Activated naive CD8-positive, alpha-beta T cell (primary cell): ENCODE measurements at regions not wholly inside any gene's neighbourhood (a gene's known extent, or its start where the extent isn't known, plus 50 kb on each side); places are given as distances from the start of the nearest gene placed in this dataset.

Experiments used
- H3K27ac Mint-ChIP-seq: one replicate; pipeline ENCODE4 v1.8.0; 2021; ENCODE audit warnings: mixed read lengths
- H3K27me3 Mint-ChIP-seq: one replicate; pipeline ENCODE4 v1.8.0; 2021; ENCODE audit warnings: mixed read lengths
- H3K36me3 Mint-ChIP-seq: one replicate; pipeline ENCODE4 v1.8.0; 2021; ENCODE audit warnings: mixed read lengths
- H3K4me1 Mint-ChIP-seq: one replicate; pipeline ENCODE4 v1.8.0; 2021; ENCODE audit warnings: low read depth, mixed read lengths
- H3K4me3 Mint-ChIP-seq: one replicate; pipeline ENCODE4 v1.8.0; 2021; ENCODE audit warnings: mild to moderate bottlenecking, mixed read lengths
- H3K9me3 Mint-ChIP-seq: one replicate; pipeline ENCODE4 v1.8.0; 2021; ENCODE audit warnings: low read depth, mixed read lengths

- Mint-ChIP-seq H3K27ac (no peak overlapping the region), H3K27me3 (peaks cover 19% of the 10 kb centered on the region), H3K36me3 (no peaks in the 10 kb centered on the region), H3K9me3 (no peaks in the 10 kb centered on the region), H3K4me1 (no peaks in the 10 kb centered on the region), H3K4me3 (no peak overlapping the region)
Measured at GRCh38 chr10:123585477-123586445, 80.4 kb upstream of the GPR26 start.

- Mint-ChIP-seq H3K36me3 (no peaks in the 10 kb centered on the region), H3K4me1 (no peaks in the 10 kb centered on the region), H3K4me3 (no peak overlapping the region), H3K27me3 (peaks cover 19% of the 10 kb centered on the region), H3K27ac (no peak overlapping the region), H3K9me3 (no peaks in the 10 kb centered on the region)
Measured at GRCh38 chr10:123587110-123587509, 79.0 kb upstream of the GPR26 start.

- Mint-ChIP-seq H3K36me3 (no peaks in the 10 kb centered on the region), H3K9me3 (no peaks in the 10 kb centered on the region), H3K4me3 (no peak overlapping the region), H3K27ac (no peak overlapping the region), H3K4me1 (no peaks in the 10 kb centered on the region), H3K27me3 (peaks cover 11% of the 10 kb centered on the region)
Measured at GRCh38 chr10:123588386-123588914, 77.7 kb upstream of the GPR26 start.

- H3K4me3 Mint-ChIP-seq = no peak overlapping the region
- H3K36me3 Mint-ChIP-seq = no peaks in the 10 kb centered on the region
- peaks cover 4% of the 10 kb centered on the region for H3K27me3 Mint-ChIP-seq
- no peak overlapping the region for H3K27ac Mint-ChIP-seq
- no peaks in the 10 kb centered on the region for H3K9me3 Mint-ChIP-seq
- no peaks in the 10 kb centered on the region for H3K4me1 Mint-ChIP-seq
Measured at GRCh38 chr10:123595661-123596060, 70.5 kb upstream of the GPR26 start.

- Mint-ChIP-seq H3K27me3 (peaks cover 3% of the 10 kb centered on the region), H3K4me3 (no peak overlapping the region), H3K27ac (no peak overlapping the region), H3K36me3 (no peaks in the 10 kb centered on the region), H3K9me3 (peaks cover 9% of the 10 kb centered on the region), H3K4me1 (no peaks in the 10 kb centered on the region)
Measured at GRCh38 chr10:123597676-123598075, 68.5 kb upstream of the GPR26 start.

- H3K4me3 Mint-ChIP-seq = no peak overlapping the region
- H3K36me3 Mint-ChIP-seq = no peaks in the 10 kb centered on the region
- H3K27ac Mint-ChIP-seq = no peak overlapping the region
- no peaks in the 10 kb centered on the region for H3K4me1 Mint-ChIP-seq
- H3K9me3 Mint-ChIP-seq = peaks cover 9% of the 10 kb centered on the region
- peaks cover 11% of the 10 kb centered on the region for H3K27me3 Mint-ChIP-seq
Measured at GRCh38 chr10:123599366-123599849, 66.7 kb upstream of the GPR26 start.

GRCh38 chr10:123600177-123600576 is 66.0 kb upstream of the GPR26 start:
- Mint-ChIP-seq H3K4me1 (no peaks in the 10 kb centered on the region), H3K36me3 (no peaks in the 10 kb centered on the region), H3K27ac (no peak overlapping the region), H3K9me3 (peaks cover 9% of the 10 kb centered on the region), H3K4me3 (no peak overlapping the region), H3K27me3 (peaks cover 13% of the 10 kb centered on the region)

- H3K4me3 Mint-ChIP-seq = no peak overlapping the region
- peaks cover 27% of the 10 kb centered on the region for H3K27me3 Mint-ChIP-seq
- no peaks in the 10 kb centered on the region for H3K4me1 Mint-ChIP-seq
- H3K27ac Mint-ChIP-seq = no peak overlapping the region
- peaks cover 9% of the 10 kb centered on the region for H3K9me3 Mint-ChIP-seq
- no peaks in the 10 kb centered on the region for H3K36me3 Mint-ChIP-seq
Measured at GRCh38 chr10:123603130-123603529, 63.0 kb upstream of the GPR26 start.

- peaks cover 9% of the 10 kb centered on the region for H3K9me3 Mint-ChIP-seq
- H3K27me3 Mint-ChIP-seq = peaks cover 27% of the 10 kb centered on the region
- H3K36me3 Mint-ChIP-seq = no peaks in the 10 kb centered on the region
- no peak overlapping the region for H3K27ac Mint-ChIP-seq
- no peak overlapping the region for H3K4me3 Mint-ChIP-seq
- no peaks in the 10 kb centered on the region for H3K4me1 Mint-ChIP-seq
Measured at GRCh38 chr10:123604506-123604905, 61.6 kb upstream of the GPR26 start.

- peaks cover 9% of the 10 kb centered on the region for H3K9me3 Mint-ChIP-seq
- H3K4me1 Mint-ChIP-seq = no peaks in the 10 kb centered on the region
- no peak overlapping the region for H3K4me3 Mint-ChIP-seq
- peaks cover 27% of the 10 kb centered on the region for H3K27me3 Mint-ChIP-seq
- no peaks in the 10 kb centered on the region for H3K36me3 Mint-ChIP-seq
- no peak overlapping the region for H3K27ac Mint-ChIP-seq
Measured at GRCh38 chr10:123606006-123606405, 60.1 kb upstream of the GPR26 start.

- Mint-ChIP-seq H3K27ac (no peak overlapping the region), H3K4me1 (no peaks in the 10 kb centered on the region), H3K27me3 (peaks cover 27% of the 10 kb centered on the region), H3K4me3 (no peak overlapping the region), H3K36me3 (no peaks in the 10 kb centered on the region), H3K9me3 (no peaks in the 10 kb centered on the region)
Measured at GRCh38 chr10:123606955-123607354, 59.2 kb upstream of the GPR26 start.

GRCh38 chr10:123607386-123607785 is 58.8 kb upstream of the GPR26 start:
- Mint-ChIP-seq H3K36me3 (no peaks in the 10 kb centered on the region), H3K27ac (no peak overlapping the region), H3K4me1 (no peaks in the 10 kb centered on the region), H3K9me3 (no peaks in the 10 kb centered on the region), H3K4me3 (no peak overlapping the region), H3K27me3 (peaks cover 27% of the 10 kb centered on the region)

- peaks cover 25% of the 10 kb centered on the region for H3K27me3 Mint-ChIP-seq
Measured at GRCh38 chr10:123608047-123608446, 58.1 kb upstream of the GPR26 start.

GRCh38 chr10:123611243-123611642 is 54.9 kb upstream of the GPR26 start:
- Mint-ChIP-seq H3K4me3 (no peak overlapping the region), H3K27me3 (peaks cover 11% of the 10 kb centered on the region), H3K9me3 (no peaks in the 10 kb centered on the region), H3K4me1 (no peaks in the 10 kb centered on the region), H3K36me3 (no peaks in the 10 kb centered on the region), H3K27ac (no peak overlapping the region)

More at GRCh38 chr10:123608047-123608446, 58.1 kb upstream of the GPR26 start:
- H3K4me1 Mint-ChIP-seq = no peaks in the 10 kb centered on the region
- H3K36me3 Mint-ChIP-seq = no peaks in the 10 kb centered on the region
- H3K4me3 Mint-ChIP-seq = no peak overlapping the region
- no peak overlapping the region for H3K27ac Mint-ChIP-seq
- no peaks in the 10 kb centered on the region for H3K9me3 Mint-ChIP-seq

- Mint-ChIP-seq H3K27ac (no peak overlapping the region), H3K9me3 (no peaks in the 10 kb centered on the region), H3K36me3 (no peaks in the 10 kb centered on the region), H3K4me3 (no peak overlapping the region), H3K27me3 (peaks cover 10% of the 10 kb centered on the region), H3K4me1 (no peaks in the 10 kb centered on the region)
Measured at GRCh38 chr10:123611876-123612275, 54.3 kb upstream of the GPR26 start.
